GM18868 (cell line): ENCODE measurements at regions not wholly inside any gene's neighbourhood (a gene's known extent, or its start where the extent isn't known, plus 50 kb on each side); places are given as distances from the start of the nearest gene placed in this dataset.

Source experiments
- ATAC-seq: cut with Tn5 transposase; IDR thresholded peaks from one replicate; pipeline ENCODE4 v1.9.1; 2021; ENCODE audit warnings: mild to moderate bottlenecking, moderate library complexity; ENCODE audit not compliant: unreplicated experiment

- ATAC-seq = no peak
Observed at GRCh38 chr21:22842875-22843274, 1844.7 kb downstream of the NCAM2 start.

- ATAC-seq = no peak
Observed at GRCh38 chr21:22855581-22855980, 1857.4 kb downstream of the NCAM2 start.

GRCh38 chr21:22871692-22872091 is 1873.5 kb downstream of the NCAM2 start:
- no peak for ATAC-seq

- no peak for ATAC-seq
Observed at GRCh38 chr21:22880573-22880972, 1882.4 kb downstream of the NCAM2 start.

GRCh38 chr21:22881131-22881530 is 1882.9 kb downstream of the NCAM2 start:
- no peak for ATAC-seq

GRCh38 chr21:22885079-22885478 is 1886.9 kb downstream of the NCAM2 start:
- ATAC-seq = no peak

GRCh38 chr21:22885614-22886013 is 1887.4 kb downstream of the NCAM2 start:
- ATAC-seq = no peak

GRCh38 chr21:22889445-22889844 is 1891.2 kb downstream of the NCAM2 start:
- no peak for ATAC-seq

- no peak for ATAC-seq
Observed at GRCh38 chr21:22890656-22891055, 1892.4 kb downstream of the NCAM2 start.

GRCh38 chr21:22892028-22892427 is 1893.8 kb downstream of the NCAM2 start:
- ATAC-seq = no peak

- no peak for ATAC-seq
Observed at GRCh38 chr21:22892740-22893139, 1894.5 kb downstream of the NCAM2 start.

GRCh38 chr21:22898051-22898665 is 1899.9 kb downstream of the NCAM2 start:
- no peak for ATAC-seq

GRCh38 chr21:22900490-22900889 is 1902.3 kb downstream of the NCAM2 start:
- ATAC-seq = no peak

GRCh38 chr21:22903851-22904250 is 1905.6 kb downstream of the NCAM2 start:
- ATAC-seq = no peak

GRCh38 chr21:22904385-22904784 is 1906.2 kb downstream of the NCAM2 start:
- ATAC-seq = no peak

- ATAC-seq = no peak
Observed at GRCh38 chr21:22925032-22925431, 1926.8 kb downstream of the NCAM2 start.

GRCh38 chr21:22927469-22927868 is 1929.3 kb downstream of the NCAM2 start:
- no peak for ATAC-seq

- no peak for ATAC-seq
Observed at GRCh38 chr21:22941779-22942490, 1943.7 kb downstream of the NCAM2 start.

- ATAC-seq = no peak
Observed at GRCh38 chr21:22955559-22955958, 1957.3 kb downstream of the NCAM2 start.

- no peak for ATAC-seq
Observed at GRCh38 chr21:22961258-22961657, 1963.0 kb downstream of the NCAM2 start.

GRCh38 chr21:22965455-22966135 is 1967.4 kb downstream of the NCAM2 start:
- ATAC-seq = no peak

GRCh38 chr21:22981819-22982218 is 1983.6 kb downstream of the NCAM2 start:
- ATAC-seq = no peak
